IPS-18a (cell line): ENCODE measurements at regions not wholly inside any gene's neighbourhood (a gene's known extent, or its start where the extent isn't known, plus 50 kb on each side); places are given as distances from the start of the nearest gene placed in this dataset.

Experiments
- H3K27ac ChIP-seq: one replicate; pipeline ENCODE4 v1.5.1; 2013; ENCODE audit warnings: low read length
- H3K27me3 ChIP-seq: one replicate; pipeline ENCODE4 v1.6.1; 2013; ENCODE audit warnings: mild to moderate bottlenecking, low read length; ENCODE audit not compliant: control insufficient read depth, insufficient read depth
- H3K36me3 ChIP-seq: one replicate; pipeline ENCODE4 v1.6.1; 2013; ENCODE audit warnings: low read depth, low read length; ENCODE audit not compliant: control insufficient read depth
- H3K4me1 ChIP-seq: one replicate; pipeline ENCODE4 v1.6.1; 2013; ENCODE audit warnings: low read depth, low read length; ENCODE audit not compliant: control insufficient read depth
- H3K4me3 ChIP-seq: one replicate; pipeline ENCODE4 v1.5.1; 2013; ENCODE audit warnings: low read length
- H3K9ac ChIP-seq: one replicate; pipeline ENCODE4 v1.6.1; 2013; ENCODE audit warnings: mild to moderate bottlenecking, low read length, moderate library complexity
- H3K9me3 ChIP-seq: one replicate; pipeline ENCODE4 v1.6.1; 2013; ENCODE audit warnings: low read depth, low read length; ENCODE audit not compliant: control insufficient read depth

DNA sequence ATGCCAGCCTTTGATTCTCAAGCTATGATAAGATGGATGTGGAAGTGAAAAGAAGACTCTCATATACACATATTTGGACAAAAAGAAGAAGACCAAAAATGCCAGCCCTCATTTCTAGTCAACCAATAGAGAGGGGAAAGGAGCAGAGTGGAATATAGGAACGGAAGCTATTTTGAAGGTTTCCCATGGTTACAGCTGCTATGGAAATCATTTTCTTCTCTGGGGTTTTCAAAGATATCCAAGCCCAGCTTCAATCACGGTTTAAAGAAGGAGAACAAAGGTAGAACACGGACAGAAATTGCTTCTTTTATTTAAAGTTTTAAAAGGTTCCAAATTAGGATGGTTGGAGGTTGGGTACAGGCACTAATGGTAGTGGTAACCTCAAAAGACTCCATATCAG, 181.0 kb upstream of the PRICKLE2 start:
- no peaks in the 10 kb centered on the region for H3K9me3 ChIP-seq
- H3K4me1 ChIP-seq = no peaks in the 10 kb centered on the region
- no peak overlapping the region for H3K9ac ChIP-seq
- no peaks in the 10 kb centered on the region for H3K36me3 ChIP-seq
- H3K27ac ChIP-seq = no peak overlapping the region
- no peak overlapping the region for H3K4me3 ChIP-seq
- H3K27me3 ChIP-seq = no peaks in the 10 kb centered on the region

DNA sequence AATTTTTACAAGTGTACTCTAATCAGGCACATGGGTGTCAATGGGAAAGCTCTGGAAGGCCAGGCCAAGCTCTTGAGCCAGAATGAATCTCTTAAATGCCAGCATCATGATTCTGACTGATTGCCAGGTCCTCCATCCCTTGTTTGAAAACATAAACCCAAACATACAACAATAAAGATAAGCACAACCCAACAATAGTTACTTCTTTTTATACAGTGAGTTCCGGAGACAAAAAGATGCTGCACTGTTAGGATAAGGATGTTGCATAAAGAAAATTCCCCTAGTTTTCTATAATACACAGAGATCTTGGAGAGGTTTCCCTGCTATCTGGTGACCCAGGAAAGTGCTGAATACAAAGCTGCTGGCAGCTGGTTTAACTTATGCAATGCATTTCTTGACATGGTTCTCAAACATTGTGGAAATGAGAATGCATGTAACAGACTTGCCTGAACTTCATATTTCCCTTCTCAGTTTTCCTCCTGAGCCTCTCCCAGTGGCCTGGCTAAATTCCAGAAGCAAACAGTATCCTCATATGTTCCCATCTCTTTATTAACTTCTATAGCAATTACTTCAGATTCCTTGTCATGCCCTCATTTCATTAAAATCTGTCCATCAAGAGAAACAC, 180.1 kb upstream of the PRICKLE2 start:
- Histone ChIP-seq H3K27ac (no peak overlapping the region), H3K4me3 (no peak overlapping the region), H3K27me3 (no peaks in the 10 kb centered on the region), H3K9ac (no peak overlapping the region), H3K36me3 (no peaks in the 10 kb centered on the region), H3K4me1 (no peaks in the 10 kb centered on the region), H3K9me3 (no peaks in the 10 kb centered on the region)

DNA sequence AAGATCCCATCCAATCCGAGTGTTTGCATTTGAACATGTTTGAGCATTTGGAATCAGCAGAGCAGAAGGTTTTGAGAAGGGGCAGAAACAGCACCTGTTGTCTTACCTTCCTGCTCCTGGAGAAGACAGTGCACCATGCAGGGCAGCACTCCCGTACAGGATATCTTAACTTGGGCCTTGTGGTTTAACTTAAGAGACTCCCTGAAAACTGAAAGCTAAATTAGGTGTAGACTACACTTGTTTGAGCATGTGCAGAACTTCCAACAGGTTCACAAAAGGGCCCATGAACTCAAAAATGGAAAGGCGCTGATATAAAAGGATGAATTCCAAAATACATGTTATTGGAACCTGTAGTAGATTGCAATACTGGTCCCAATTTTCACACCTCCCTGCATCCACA, 175.4 kb upstream of the PRICKLE2 start:
- Histone ChIP-seq H3K36me3 (no peaks in the 10 kb centered on the region), H3K4me3 (no peak overlapping the region), H3K9ac (no peak overlapping the region), H3K27me3 (no peaks in the 10 kb centered on the region), H3K9me3 (no peaks in the 10 kb centered on the region), H3K27ac (no peak overlapping the region), H3K4me1 (peaks cover 7% of the 10 kb centered on the region)

DNA sequence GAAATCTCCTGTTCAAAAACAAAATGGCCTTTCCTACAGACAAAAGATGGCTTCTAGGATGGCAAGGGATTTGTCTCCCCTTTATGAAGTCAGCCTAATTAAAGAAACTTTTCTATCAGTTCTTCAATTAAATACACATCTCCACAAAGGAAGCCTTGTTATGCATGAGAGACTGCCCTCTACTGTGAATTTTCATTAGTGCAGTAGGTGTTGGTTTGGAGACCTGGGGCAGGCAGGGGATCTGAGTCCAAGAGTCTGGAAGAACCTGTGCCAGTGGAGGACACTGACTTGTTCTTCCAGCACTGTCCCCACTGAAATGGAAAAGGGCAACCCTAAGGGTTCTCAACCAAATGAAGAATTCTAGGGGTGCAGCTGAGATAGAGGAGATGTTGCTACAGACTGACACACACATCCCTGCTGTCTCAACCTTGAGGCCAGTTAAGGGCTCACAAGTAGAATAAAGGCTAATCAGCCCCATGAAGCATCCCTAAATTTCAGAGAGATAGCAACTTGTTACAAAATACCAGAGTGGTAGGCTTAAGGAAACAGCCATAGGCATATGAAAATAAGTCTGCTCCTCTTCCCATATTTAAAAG, 174.0 kb upstream of the PRICKLE2 start:
- no peak overlapping the region for H3K27ac ChIP-seq
- no peak overlapping the region for H3K9ac ChIP-seq
- no peak overlapping the region for H3K4me3 ChIP-seq
- no peaks in the 10 kb centered on the region for H3K9me3 ChIP-seq
- peaks cover 7% of the 10 kb centered on the region for H3K4me1 ChIP-seq
- no peaks in the 10 kb centered on the region for H3K27me3 ChIP-seq
- H3K36me3 ChIP-seq = no peaks in the 10 kb centered on the region

DNA sequence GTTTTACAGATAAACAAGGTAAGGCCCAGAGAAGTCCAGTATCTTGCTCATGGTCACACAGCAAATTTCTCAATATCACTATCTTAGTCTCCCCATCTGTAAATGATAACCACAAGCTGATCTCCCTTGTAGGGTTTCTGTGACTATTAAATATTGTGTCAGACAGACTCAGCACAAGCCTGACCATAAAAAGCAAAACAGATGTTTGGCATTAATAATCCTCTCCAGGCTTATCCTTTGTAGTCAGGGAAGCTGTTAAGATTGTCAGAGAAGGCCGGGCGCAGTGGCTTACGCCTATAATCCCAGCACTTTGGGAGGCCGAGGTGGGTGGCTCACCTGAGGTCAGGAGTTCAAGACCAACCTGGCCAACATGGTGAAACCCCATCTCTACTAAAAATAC, 173.2 kb upstream of the PRICKLE2 start:
- peaks cover 7% of the 10 kb centered on the region for H3K4me1 ChIP-seq
- H3K27ac ChIP-seq = no peak overlapping the region
- H3K27me3 ChIP-seq = no peaks in the 10 kb centered on the region
- no peak overlapping the region for H3K4me3 ChIP-seq
- no peaks in the 10 kb centered on the region for H3K36me3 ChIP-seq
- H3K9ac ChIP-seq = no peak overlapping the region
- H3K9me3 ChIP-seq = no peaks in the 10 kb centered on the region

DNA sequence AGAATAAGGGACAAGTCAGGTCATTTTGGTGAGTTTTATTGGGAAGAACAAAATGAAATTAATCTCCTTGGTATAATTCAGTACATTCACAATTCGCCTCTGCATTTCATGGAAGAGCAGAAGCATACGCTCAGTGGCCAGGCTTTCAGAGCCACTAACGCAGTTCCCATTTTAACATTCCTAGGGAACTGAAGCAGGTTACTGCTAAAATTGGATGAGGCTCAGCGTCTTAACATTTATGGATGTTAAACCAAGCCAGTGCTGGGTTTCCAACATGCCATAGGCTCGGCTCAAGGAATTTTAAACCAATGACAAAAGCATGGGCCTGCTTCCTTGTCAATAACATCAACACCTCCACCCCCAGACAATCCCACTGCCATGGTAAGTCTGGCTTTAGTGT, 172.7 kb upstream of the PRICKLE2 start:
- Histone ChIP-seq H3K4me3 (no peak overlapping the region), H3K36me3 (no peaks in the 10 kb centered on the region), H3K27ac (no peak overlapping the region), H3K9ac (no peak overlapping the region), H3K9me3 (no peaks in the 10 kb centered on the region), H3K4me1 (peaks cover 7% of the 10 kb centered on the region), H3K27me3 (no peaks in the 10 kb centered on the region)

DNA sequence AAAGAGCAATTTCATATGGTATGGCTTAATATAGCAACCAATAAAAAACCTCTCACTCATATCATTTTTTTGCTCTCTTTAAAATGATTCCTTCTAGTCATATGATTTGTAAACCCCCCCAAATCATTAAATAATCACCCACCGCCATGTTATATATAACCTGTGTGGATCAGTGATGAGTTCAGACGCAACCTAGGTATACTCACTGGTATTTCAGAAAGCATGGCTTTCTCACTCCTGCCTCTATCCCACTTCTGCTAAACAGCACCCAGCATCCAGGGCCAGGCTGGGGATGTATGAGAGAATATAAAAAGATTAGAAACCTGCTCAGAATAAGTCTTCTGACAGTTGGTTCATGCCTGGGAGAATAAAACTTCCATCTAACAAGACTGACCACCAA, 172.3 kb upstream of the PRICKLE2 start:
- H3K27ac ChIP-seq = no peak overlapping the region

DNA sequence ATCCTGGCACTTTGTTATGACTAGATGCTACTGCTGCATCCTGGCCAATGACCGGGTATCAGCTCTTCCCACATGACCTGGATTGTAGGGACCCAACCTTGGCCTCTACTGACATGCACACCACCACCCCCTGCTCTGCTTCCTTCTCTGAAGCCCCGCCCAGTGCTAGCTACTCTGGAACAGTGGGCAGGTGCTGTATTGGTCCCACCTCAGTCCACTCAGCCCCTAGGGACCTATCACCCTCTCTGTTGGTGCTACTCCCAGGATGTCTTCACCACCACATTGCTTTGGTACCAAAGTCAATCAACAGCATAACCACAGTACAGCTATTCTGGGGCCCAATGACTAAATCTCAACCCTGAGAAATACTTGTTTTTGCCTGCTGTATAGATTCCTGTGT, 170.2 kb upstream of the PRICKLE2 start:
- Histone ChIP-seq H3K27me3 (no peaks in the 10 kb centered on the region), H3K4me3 (no peak overlapping the region), H3K9ac (no peak overlapping the region), H3K36me3 (no peaks in the 10 kb centered on the region), H3K9me3 (no peaks in the 10 kb centered on the region), H3K27ac (no peak overlapping the region), H3K4me1 (peaks cover 7% of the 10 kb centered on the region)

More for the DNA sequence above, 172.3 kb upstream of the PRICKLE2 start:
- H3K36me3 ChIP-seq = no peaks in the 10 kb centered on the region
- H3K9ac ChIP-seq = no peak overlapping the region
- no peaks in the 10 kb centered on the region for H3K27me3 ChIP-seq
- peaks cover 7% of the 10 kb centered on the region for H3K4me1 ChIP-seq
- H3K9me3 ChIP-seq = no peaks in the 10 kb centered on the region
- no peak overlapping the region for H3K4me3 ChIP-seq

DNA sequence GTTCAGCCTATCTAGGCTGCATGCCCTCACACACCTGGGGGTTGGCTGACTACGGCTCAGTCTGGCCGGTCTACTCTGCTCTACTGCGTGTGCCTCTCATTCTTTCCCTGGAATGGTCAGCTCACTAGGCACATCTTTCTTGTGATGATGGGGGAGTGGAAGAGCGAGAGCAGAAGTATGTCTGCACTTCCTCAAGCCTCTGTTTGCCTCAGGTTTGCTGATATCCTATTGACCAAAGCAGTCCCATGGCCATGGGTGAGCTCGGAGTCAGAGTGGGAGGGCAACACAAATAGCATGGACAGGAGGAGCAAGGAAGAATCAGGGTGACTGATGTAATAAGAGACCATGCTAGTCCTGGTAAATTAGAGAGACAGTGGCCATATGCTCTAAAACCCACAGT, 167.9 kb upstream of the PRICKLE2 start:
- Histone ChIP-seq H3K27me3 (no peaks in the 10 kb centered on the region), H3K27ac (no peak overlapping the region), H3K4me3 (no peak overlapping the region), H3K9ac (no peak overlapping the region), H3K36me3 (no peaks in the 10 kb centered on the region), H3K9me3 (no peaks in the 10 kb centered on the region), H3K4me1 (peaks cover 7% of the 10 kb centered on the region)

DNA sequence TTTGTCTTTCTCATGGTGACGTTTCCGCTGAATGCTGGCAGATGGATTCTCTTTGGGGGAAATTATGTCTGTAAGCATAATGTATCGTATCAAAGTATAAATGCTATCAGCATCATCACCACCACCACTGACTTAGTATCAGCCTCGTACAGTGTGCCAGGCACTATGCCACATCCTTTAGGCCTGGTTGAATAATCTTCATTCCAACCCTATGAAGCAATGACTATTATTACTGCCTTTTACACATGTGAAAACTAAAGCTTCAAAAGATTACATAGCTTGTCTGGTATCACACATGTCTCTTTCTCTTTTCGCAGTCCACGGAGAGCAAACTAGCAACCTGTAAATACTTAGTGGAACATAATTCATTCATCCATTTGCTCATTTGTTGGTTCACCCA, 166.7 kb upstream of the PRICKLE2 start:
- no peaks in the 10 kb centered on the region for H3K9me3 ChIP-seq
- no peak overlapping the region for H3K9ac ChIP-seq
- no peaks in the 10 kb centered on the region for H3K36me3 ChIP-seq
- no peak overlapping the region for H3K4me3 ChIP-seq
- H3K27ac ChIP-seq = no peak overlapping the region
- peaks cover 6% of the 10 kb centered on the region for H3K4me1 ChIP-seq
- H3K27me3 ChIP-seq = no peaks in the 10 kb centered on the region

DNA sequence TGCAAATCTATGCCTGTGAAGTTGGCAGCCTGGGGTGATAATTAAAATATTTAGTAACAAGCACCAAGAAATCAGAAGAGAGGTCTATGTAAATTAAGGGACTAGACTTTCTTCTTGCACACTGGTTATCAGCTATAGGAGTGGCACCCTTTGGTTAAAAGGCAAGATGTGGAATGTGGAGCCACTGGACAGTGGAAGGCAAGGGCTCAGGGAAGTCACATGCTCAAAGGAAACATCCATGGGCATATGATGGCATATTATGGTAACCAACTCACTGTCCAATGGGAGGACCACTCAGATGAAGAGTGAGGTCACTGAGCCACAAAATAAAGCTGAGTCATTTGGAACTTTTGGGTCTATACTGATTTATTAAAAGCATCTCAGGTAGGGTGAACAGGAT, 165.6 kb upstream of the PRICKLE2 start:
- no peak overlapping the region for H3K4me3 ChIP-seq
- no peak overlapping the region for H3K27ac ChIP-seq
- no peaks in the 10 kb centered on the region for H3K27me3 ChIP-seq
- no peaks in the 10 kb centered on the region for H3K36me3 ChIP-seq
- H3K9me3 ChIP-seq = no peaks in the 10 kb centered on the region
- no peak overlapping the region for H3K9ac ChIP-seq
- no peaks in the 10 kb centered on the region for H3K4me1 ChIP-seq

DNA sequence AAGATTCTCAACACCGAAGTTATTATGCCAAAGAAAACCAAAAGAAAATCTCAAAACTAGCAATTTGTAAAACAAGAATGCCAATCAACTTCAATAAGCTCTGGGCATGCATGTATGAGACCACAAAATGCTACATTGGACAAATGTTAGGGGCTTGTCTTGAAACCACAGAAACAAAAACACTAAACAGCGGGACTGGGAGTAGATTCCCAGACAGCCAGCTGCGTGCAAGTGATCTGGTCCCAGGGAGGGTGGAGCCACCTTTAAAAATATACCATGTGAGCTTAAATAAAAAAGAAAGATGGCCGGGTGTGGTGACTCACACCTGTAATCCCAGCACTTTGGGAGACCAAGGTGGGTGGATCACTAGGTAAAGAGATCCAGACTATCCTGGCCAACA, 163.6 kb upstream of the PRICKLE2 start:
- H3K4me1 ChIP-seq = no peaks in the 10 kb centered on the region
- H3K27ac ChIP-seq = no peak overlapping the region
- H3K36me3 ChIP-seq = no peaks in the 10 kb centered on the region
- H3K9ac ChIP-seq = no peak overlapping the region
- H3K4me3 ChIP-seq = no peak overlapping the region
- no peaks in the 10 kb centered on the region for H3K9me3 ChIP-seq
- H3K27me3 ChIP-seq = no peaks in the 10 kb centered on the region
